ENCODE measurements at regions not wholly inside any gene's neighbourhood (a gene's known extent, or its start where the extent isn't known, plus 50 kb on each side); places are given as distances from the start of the nearest gene placed in this dataset.
A peak's percentile ranks its signal among the peaks of the same experiment; 100 is the strongest.

- TF ChIP-seq ZFP30 (CRISPR knock-in tag; IDR thresholded peaks at IDR 0.05), result no peak
- ATAC-seq, result no peak
These were observed 447.9 kb upstream of the SGCD start for GRCh38 chr5:155878991-155879575.

GRCh38 chr5:155884041-155884440 lies 442.9 kb upstream of the SGCD start:
- no peak for ATAC-seq
- 0 out of 2 replicates have a peak, but pooled peaks have one; percentile 41 for TF ChIP-seq TSHZ2 (CRISPR knock-in tag; IDR thresholded peaks at IDR 0.05)
- no peak for TF ChIP-seq OSR1 (CRISPR knock-in tag; IDR thresholded peaks at IDR 0.05)

GRCh38 chr5:155885199-155885598 lies 441.8 kb upstream of the SGCD start:
- no peak for ATAC-seq
- TF ChIP-seq PATZ1 (CRISPR knock-in tag; IDR thresholded peaks at IDR 0.05; ENCODE audit: borderline replicate concordance) (no peak), CREB5 (CRISPR knock-in tag; IDR thresholded peaks at IDR 0.05; ENCODE audit: low read depth) (no peak), OSR1 (CRISPR knock-in tag; IDR thresholded peaks at IDR 0.05) (no peak), PPARA (CRISPR knock-in tag; IDR thresholded peaks at IDR 0.05; ENCODE audit: borderline replicate concordance) (no peak), POU6F1 (CRISPR knock-in tag; IDR thresholded peaks at IDR 0.05; ENCODE audit: borderline replicate concordance, low read depth) (no peak), ARNTL (CRISPR knock-in tag; IDR thresholded peaks at IDR 0.05; ENCODE audit: borderline replicate concordance, low read depth) (no peak), TOX (CRISPR knock-in tag; IDR thresholded peaks at IDR 0.05; ENCODE audit: borderline replicate concordance) (no peak), ZNF70 (CRISPR knock-in tag; IDR thresholded peaks at IDR 0.05) (no peak)

- TF ChIP-seq ESRRG (CRISPR knock-in tag; IDR thresholded peaks at IDR 0.05) (no peak), ZFP30 (CRISPR knock-in tag; IDR thresholded peaks at IDR 0.05) (no peak), PATZ1 (CRISPR knock-in tag; IDR thresholded peaks at IDR 0.05; ENCODE audit: borderline replicate concordance) (no peak), CSRNP3 (CRISPR knock-in tag; IDR thresholded peaks at IDR 0.05) (no peak), TSHZ2 (CRISPR knock-in tag; IDR thresholded peaks at IDR 0.05) (no peak), OSR1 (CRISPR knock-in tag; IDR thresholded peaks at IDR 0.05) (no peak), CREB5 (CRISPR knock-in tag; IDR thresholded peaks at IDR 0.05; ENCODE audit: low read depth) (no peak), ARNTL (CRISPR knock-in tag; IDR thresholded peaks at IDR 0.05; ENCODE audit: borderline replicate concordance, low read depth) (no peak), TOX (CRISPR knock-in tag; IDR thresholded peaks at IDR 0.05; ENCODE audit: borderline replicate concordance) (no peak)
- no peak for ATAC-seq
These were observed 440.5 kb upstream of the SGCD start for GRCh38 chr5:155886311-155887031.

Measured in SK-N-SH treated with all-trans-retinoic acid at 6 μM for 48 hours (cell line).